Body of pancreas (tissue), 4 donors: ENCODE measurements at regions not wholly inside any gene's neighbourhood (a gene's known extent, or its start where the extent isn't known, plus 50 kb on each side); places are given as distances from the start of the nearest gene placed in this dataset.

Experiments used
- ATAC-seq: fragments of 150-250 bp; one replicate; pipeline ENCODE4 v1.9.1; 2016
- DNase-seq, 4 donors: peaks; one replicate each; pipeline ENCODE4 v3.0.0-alpha.2; 2019
- H3K27ac ChIP-seq, 4 donors: fragments of 200-600 bp; sonication (generic); 1 replicate in 3 of 4; 2 replicates in 1 of 4; pipeline versions ENCODE4 v1.5.1 to v1.6.1; 2016 to 2019; ENCODE audit warnings: mild to moderate bottlenecking in 1 of 4, mixed read lengths in 1 of 4, moderate library complexity in 1 of 4
- H3K27me3 ChIP-seq, 2 donors: fragments of 200-600 bp; sonication (generic); one replicate each; pipeline ENCODE4 v1.6.0; 2016; ENCODE audit warnings: mild to moderate bottlenecking in 1 of 2
- H3K36me3 ChIP-seq, 2 donors: fragments of 200-600 bp; sonication (generic); replicated peaks in 1 of 2; 2 replicates each; pipeline ENCODE4 v1.5.1; 2016; ENCODE audit warnings: low read depth in 2 of 2; ENCODE audit not compliant: insufficient read depth in 1 of 2
- H3K4me1 ChIP-seq: fragments of 200-600 bp; sonication (generic); one replicate; pipeline ENCODE4 v1.6.0; 2016
- H3K4me3 ChIP-seq, 2 donors: fragments of 200-600 bp; sonication (generic); 1 replicate in 1 of 2; 2 replicates in 1 of 2; pipeline ENCODE4 v1.5.1; 2016 to 2019
- H3K9me3 ChIP-seq, 3 donors: fragments of 200-600 bp; sonication (generic); 1 replicate in 2 of 3; 2 replicates in 1 of 3; pipeline ENCODE4 v1.5.1; 2016
- POLR2A ChIP-seq, 3 donors: fragments of 450-650 bp; IDR thresholded peaks; one replicate each; pipeline ENCODE4 v1.6.1; 2016; ENCODE audit warnings: antibody characterized with exemption in 3 of 3, mild to moderate bottlenecking in 2 of 3
- WGBS, 2 donors: methylation state at CpG; one replicate each; pipeline ENCODE4 v1.1.5; 2017; 5-methylcytosine and 5-hydroxymethylcytosine counted together
- intact Hi-C: fragments of 100-400 bp; cut with DNase I; formaldehyde crosslinking; loops from one replicate; pipeline ENCODE4 v1.15.1; 2023
- TF ChIP-seq, protein P1 (sequence below), 7 experiments: fragments of 450-650 bp in 4 of 7; fragments of 200-600 bp in 3 of 7; sonication (generic) in 3 of 7; IDR thresholded peaks; one replicate each; pipeline ENCODE4 v1.5.1; 2016 to 2019; ENCODE audit warnings: antibody characterized with exemption in 7 of 7

DNA sequence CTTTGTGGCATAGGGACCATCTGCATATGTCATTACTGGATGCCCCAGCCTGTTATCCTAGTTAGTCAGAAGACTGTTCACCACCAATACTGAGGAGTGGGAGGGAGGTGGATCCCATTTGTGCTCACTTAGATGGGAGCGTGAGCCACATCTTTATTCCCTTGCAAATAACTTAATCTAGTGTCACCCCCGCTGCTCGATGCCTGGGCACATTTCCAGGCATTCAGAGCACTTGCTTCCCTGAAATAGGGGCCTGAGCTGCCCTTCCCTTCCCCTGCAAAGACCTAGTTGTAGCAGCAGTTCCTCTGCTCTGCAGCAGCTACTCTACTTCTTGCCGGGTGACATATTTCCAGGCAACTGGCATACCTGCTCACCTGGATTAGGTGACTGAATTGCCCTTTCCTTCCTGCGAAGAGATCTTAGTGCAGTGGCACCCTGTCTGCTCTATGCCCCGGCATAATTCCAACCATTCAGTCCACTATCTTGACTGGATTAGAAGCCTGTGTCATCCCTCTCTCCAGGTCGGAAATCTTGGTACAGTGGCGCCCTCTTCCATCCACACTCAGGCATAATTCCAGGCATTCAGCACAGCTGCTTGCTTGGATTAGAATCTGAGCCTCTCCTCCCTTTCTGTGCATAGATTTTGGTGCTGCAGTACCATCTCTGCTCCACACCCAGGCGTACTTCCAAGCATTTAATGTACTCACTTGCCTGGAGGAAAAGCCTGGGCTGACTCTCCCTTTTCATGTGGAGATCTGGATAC lies 1389.1 kb upstream of the TMEFF2 start:
- 54 to 59% methylated on average over 9 of the region's 9 CpGs for WGBS, 2 donors
- ATAC-seq = no peak
- intact Hi-C loops = no loop called here
- no peak overlapping the region for H3K27ac ChIP-seq
- TF ChIP-seq, protein P1, sequence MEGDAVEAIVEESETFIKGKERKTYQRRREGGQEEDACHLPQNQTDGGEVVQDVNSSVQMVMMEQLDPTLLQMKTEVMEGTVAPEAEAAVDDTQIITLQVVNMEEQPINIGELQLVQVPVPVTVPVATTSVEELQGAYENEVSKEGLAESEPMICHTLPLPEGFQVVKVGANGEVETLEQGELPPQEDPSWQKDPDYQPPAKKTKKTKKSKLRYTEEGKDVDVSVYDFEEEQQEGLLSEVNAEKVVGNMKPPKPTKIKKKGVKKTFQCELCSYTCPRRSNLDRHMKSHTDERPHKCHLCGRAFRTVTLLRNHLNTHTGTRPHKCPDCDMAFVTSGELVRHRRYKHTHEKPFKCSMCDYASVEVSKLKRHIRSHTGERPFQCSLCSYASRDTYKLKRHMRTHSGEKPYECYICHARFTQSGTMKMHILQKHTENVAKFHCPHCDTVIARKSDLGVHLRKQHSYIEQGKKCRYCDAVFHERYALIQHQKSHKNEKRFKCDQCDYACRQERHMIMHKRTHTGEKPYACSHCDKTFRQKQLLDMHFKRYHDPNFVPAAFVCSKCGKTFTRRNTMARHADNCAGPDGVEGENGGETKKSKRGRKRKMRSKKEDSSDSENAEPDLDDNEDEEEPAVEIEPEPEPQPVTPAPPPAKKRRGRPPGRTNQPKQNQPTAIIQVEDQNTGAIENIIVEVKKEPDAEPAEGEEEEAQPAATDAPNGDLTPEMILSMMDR (IDR thresholded peaks at IDR 0.05) = no peak
- TF ChIP-seq POLR2A (IDR thresholded peaks at IDR 0.05) = no peak
- no peaks in the 10 kb centered on the region for H3K9me3 ChIP-seq
- H3K4me1 ChIP-seq = no peaks in the 10 kb centered on the region
- DNase-seq = no peak
- H3K4me3 ChIP-seq = no peak overlapping the region
- no peaks in the 10 kb centered on the region for H3K27me3 ChIP-seq
- H3K36me3 ChIP-seq = no peaks in the 10 kb centered on the region

DNA sequence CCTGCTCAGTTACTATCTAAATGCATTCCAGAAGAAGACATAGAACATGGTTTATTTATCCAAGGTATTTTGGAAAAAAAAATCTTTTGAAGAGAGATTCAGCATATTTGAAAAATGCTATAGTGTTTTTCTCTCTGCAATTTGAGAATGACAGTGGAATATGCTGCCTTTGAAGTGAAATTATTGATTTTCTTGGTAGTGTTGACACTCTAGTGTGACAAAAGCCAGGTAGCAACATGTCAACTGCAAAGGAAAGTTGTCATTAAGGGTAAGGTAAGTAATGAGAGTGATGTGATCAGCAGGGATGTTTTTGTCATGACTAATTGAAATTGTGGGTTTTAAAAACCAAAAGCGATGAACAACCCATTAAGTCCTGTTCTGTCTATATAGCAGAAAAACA lies 1387.1 kb upstream of the TMEFF2 start:
- H3K4me3 ChIP-seq = no peak overlapping the region
- TF ChIP-seq POLR2A (IDR thresholded peaks at IDR 0.05) = no peak
- TF ChIP-seq, protein P1 (IDR thresholded peaks at IDR 0.05) = no peak
- 71 to 72% methylated on average over 1 of the region's 1 CpG for WGBS, 2 donors

DNA sequence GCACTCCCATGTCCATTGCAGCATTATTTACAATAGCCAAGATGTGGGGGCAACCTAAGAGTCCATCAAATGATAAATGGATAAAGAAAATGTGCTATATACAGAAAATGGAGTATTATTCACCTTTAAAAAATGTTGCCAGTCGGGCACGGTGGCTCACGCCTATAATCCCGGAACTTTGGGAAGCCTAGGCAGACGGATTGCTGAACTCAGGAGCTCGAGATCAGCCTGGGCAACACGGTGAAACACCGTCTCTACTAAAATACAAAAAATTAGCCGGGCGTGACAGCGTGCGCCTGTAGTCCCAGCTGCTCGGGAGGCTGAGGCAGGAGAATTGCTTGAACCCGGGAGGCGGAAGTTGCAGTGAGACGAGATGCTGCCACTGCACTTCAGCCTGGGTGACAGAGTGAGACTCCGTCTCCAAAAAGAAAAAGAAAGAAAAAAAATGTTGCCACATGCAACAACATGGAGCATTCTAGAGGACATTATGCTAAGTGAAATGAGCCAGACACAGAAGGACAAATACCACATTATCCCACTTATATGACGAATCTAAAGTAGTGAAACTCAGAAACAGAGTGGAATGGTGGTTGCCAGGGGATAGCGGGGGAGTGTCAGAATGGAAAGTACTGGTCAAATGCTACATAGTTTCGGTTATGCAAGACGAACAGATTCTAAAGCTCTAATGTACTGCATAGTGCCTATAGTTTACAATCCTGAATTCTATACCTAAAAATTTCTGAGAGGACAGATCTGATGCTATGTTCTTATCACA lies 1385.6 kb upstream of the TMEFF2 start:
- Histone ChIP-seq H3K27me3 (no peaks in the 10 kb centered on the region), H3K4me1 (no peaks in the 10 kb centered on the region), H3K4me3 (no peak overlapping the region), H3K27ac (no peak overlapping the region), H3K36me3 (no peaks in the 10 kb centered on the region), H3K9me3 (no peaks in the 10 kb centered on the region)
- 80 to 86% methylated on average over 21 of the region's 21 CpGs for WGBS, 2 donors
- no peak for ATAC-seq
- TF ChIP-seq, protein P1 (IDR thresholded peaks at IDR 0.05) = no peak
- TF ChIP-seq POLR2A (IDR thresholded peaks at IDR 0.05) = no peak
- intact Hi-C loops = no loop called here
- no peak for DNase-seq

More for the DNA sequence above, 1387.1 kb upstream of the TMEFF2 start:
- ATAC-seq (no peak), DNase-seq (no peak)
- no peak overlapping the region for H3K27ac ChIP-seq
- H3K9me3 ChIP-seq = no peaks in the 10 kb centered on the region
- intact Hi-C loops = no loop called here
- H3K36me3 ChIP-seq = no peaks in the 10 kb centered on the region
- no peaks in the 10 kb centered on the region for H3K4me1 ChIP-seq
- no peaks in the 10 kb centered on the region for H3K27me3 ChIP-seq

DNA sequence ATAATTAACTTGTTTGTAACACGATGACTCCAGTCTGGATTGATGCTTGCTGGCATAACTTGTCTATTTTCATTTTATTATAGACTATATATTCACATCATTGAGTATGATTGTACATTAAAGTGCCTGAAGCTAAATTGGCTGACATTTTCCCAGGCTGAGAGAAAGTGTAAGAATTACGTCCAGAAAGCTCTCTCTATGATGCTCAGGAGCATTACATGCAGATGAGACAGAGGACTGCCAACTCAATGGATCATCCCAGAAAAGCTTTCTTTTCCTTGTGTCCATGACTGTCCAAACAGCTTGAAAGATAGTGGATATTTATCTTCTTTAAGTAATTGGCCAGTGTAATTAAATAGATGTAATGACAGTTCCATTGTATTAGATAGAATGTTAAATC lies 1372.2 kb upstream of the TMEFF2 start:
- no peak overlapping the region for H3K27ac ChIP-seq
- H3K27me3 ChIP-seq = no peaks in the 10 kb centered on the region
- TF ChIP-seq, protein P1 (IDR thresholded peaks at IDR 0.05) = no peak
- no peak for TF ChIP-seq POLR2A (IDR thresholded peaks at IDR 0.05)
- 53 to 65% methylated on average over 2 of the region's 2 CpGs for WGBS, 2 donors
- H3K36me3 ChIP-seq = no peaks in the 10 kb centered on the region
- H3K4me1 ChIP-seq = no peaks in the 10 kb centered on the region
- no peak for ATAC-seq
- DNase-seq = no peak
- H3K4me3 ChIP-seq = no peak overlapping the region
- no peaks in the 10 kb centered on the region for H3K9me3 ChIP-seq
- intact Hi-C loops = no loop called here
